Endothelial cell (in vitro differentiated cells): ENCODE measurements at regions not wholly inside any gene's neighbourhood (a gene's known extent, or its start where the extent isn't known, plus 50 kb on each side); places are given as distances from the start of the nearest gene placed in this dataset.

Experiments used
- DNase-seq: peaks from one replicate; pipeline ENCODE4 v3.0.0; 2021; ENCODE audit warnings: low spot score
- H3K27ac Mint-ChIP-seq: one replicate; pipeline ENCODE4 v1.8.0; 2021; ENCODE audit warnings: mixed read lengths, inconsistent platforms; ENCODE audit not compliant: unreplicated experiment
- H3K27me3 Mint-ChIP-seq: one replicate; pipeline ENCODE4 v1.8.0; 2021; ENCODE audit warnings: mild to moderate bottlenecking, moderate library complexity, mixed read lengths, inconsistent platforms; ENCODE audit not compliant: unreplicated experiment
- H3K36me3 Mint-ChIP-seq: one replicate; pipeline ENCODE4 v1.8.0; 2021; ENCODE audit warnings: mild to moderate bottlenecking, low read depth, mixed read lengths, inconsistent platforms; ENCODE audit not compliant: unreplicated experiment
- H3K4me1 Mint-ChIP-seq: one replicate; pipeline ENCODE4 v1.8.0; 2021; ENCODE audit warnings: mild to moderate bottlenecking, mixed read lengths, inconsistent platforms; ENCODE audit not compliant: unreplicated experiment
- H3K4me3 Mint-ChIP-seq: one replicate; pipeline ENCODE4 v1.8.0; 2021; ENCODE audit warnings: mild to moderate bottlenecking, mixed read lengths, inconsistent platforms; ENCODE audit not compliant: unreplicated experiment
- H3K9me3 Mint-ChIP-seq: one replicate; pipeline ENCODE4 v1.8.0; 2021; ENCODE audit warnings: mixed read lengths, inconsistent platforms; ENCODE audit not compliant: unreplicated experiment
- TF ChIP-seq, protein P1 (sequence below): fragments of 200-600 bp; sonication (generic); IDR thresholded peaks from one replicate; pipeline ENCODE4 v1.5.0; 2021; ENCODE audit warnings: antibody characterized with exemption; ENCODE audit not compliant: unreplicated experiment

DNA sequence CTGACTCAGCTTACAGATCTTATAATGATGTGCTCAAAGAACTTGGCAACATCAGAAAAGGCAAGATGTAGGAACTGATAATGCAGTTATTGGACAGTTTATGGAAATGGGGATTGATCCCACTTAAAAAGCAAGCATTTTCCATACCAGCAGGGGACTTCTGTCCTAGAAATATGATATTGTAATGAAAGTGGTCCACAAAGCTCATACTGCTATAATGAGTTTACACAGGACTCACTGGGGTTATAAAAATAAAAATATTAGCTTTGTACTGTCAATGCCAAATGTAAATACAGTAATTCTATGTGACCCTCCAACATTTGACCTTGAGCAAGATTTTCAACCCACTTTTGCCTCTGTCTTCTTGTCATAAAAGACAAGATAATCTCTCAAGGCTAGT lies 145.5 kb upstream of the SEM1 start:
- Mint-ChIP-seq H3K9me3 (no peaks in the 10 kb centered on the region), H3K27ac (no peak overlapping the region), H3K4me3 (no peak overlapping the region), H3K36me3 (no peaks in the 10 kb centered on the region), H3K4me1 (no peaks in the 10 kb centered on the region), H3K27me3 (no peaks in the 10 kb centered on the region)
- TF ChIP-seq, protein P1, sequence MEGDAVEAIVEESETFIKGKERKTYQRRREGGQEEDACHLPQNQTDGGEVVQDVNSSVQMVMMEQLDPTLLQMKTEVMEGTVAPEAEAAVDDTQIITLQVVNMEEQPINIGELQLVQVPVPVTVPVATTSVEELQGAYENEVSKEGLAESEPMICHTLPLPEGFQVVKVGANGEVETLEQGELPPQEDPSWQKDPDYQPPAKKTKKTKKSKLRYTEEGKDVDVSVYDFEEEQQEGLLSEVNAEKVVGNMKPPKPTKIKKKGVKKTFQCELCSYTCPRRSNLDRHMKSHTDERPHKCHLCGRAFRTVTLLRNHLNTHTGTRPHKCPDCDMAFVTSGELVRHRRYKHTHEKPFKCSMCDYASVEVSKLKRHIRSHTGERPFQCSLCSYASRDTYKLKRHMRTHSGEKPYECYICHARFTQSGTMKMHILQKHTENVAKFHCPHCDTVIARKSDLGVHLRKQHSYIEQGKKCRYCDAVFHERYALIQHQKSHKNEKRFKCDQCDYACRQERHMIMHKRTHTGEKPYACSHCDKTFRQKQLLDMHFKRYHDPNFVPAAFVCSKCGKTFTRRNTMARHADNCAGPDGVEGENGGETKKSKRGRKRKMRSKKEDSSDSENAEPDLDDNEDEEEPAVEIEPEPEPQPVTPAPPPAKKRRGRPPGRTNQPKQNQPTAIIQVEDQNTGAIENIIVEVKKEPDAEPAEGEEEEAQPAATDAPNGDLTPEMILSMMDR, result no peak
- DNase-seq, result no peak

GRCh38 chr7:96855691-96856090 lies 146.0 kb upstream of the SEM1 start:
- TF ChIP-seq, protein P1, result no peak
- Mint-ChIP-seq H3K4me1 (no peaks in the 10 kb centered on the region), H3K4me3 (no peak overlapping the region), H3K9me3 (no peaks in the 10 kb centered on the region), H3K27me3 (no peaks in the 10 kb centered on the region), H3K27ac (no peak overlapping the region), H3K36me3 (no peaks in the 10 kb centered on the region)
- no peak for DNase-seq

- H3K4me3 Mint-ChIP-seq, result no peak overlapping the region
Measured at GRCh38 chr7:96869538-96869937, 135.8 kb upstream of the DLX6 start.

DNA sequence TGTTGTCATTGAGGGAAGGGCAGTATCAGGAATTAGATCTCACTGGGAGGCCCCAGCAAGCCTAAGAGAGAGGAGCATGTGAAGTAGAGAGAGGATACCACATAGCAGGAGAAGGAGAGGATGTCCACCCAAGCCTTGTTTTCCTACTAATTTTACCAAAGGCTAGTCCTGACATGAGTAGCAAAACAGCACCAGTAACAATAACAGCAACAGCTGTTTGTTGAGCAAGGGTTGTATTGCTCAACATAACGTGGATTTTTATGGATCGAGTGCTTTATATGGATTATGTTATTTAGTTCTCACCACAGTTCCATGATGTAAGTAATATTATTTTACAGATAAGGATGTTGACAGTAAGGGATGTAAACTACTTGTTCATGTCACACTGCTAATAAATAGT lies 135.2 kb upstream of the DLX6 start:
- no peak overlapping the region for H3K27ac Mint-ChIP-seq
- peaks cover 2% of the 10 kb centered on the region for H3K27me3 Mint-ChIP-seq
- no peak overlapping the region for H3K4me3 Mint-ChIP-seq
- no peaks in the 10 kb centered on the region for H3K9me3 Mint-ChIP-seq
- TF ChIP-seq, protein P1, result no peak
- no peaks in the 10 kb centered on the region for H3K36me3 Mint-ChIP-seq
- no peak for DNase-seq
- peaks cover 11% of the 10 kb centered on the region for H3K4me1 Mint-ChIP-seq

More at GRCh38 chr7:96869538-96869937, 135.8 kb upstream of the DLX6 start:
- H3K9me3 Mint-ChIP-seq, result no peaks in the 10 kb centered on the region
- TF ChIP-seq, protein P1, result no peak
- H3K27ac Mint-ChIP-seq, result no peak overlapping the region
- DNase-seq, result no peak
- no peaks in the 10 kb centered on the region for H3K36me3 Mint-ChIP-seq
- peaks cover 11% of the 10 kb centered on the region for H3K4me1 Mint-ChIP-seq
- H3K27me3 Mint-ChIP-seq, result peaks cover 2% of the 10 kb centered on the region

GRCh38 chr7:96870934-96871333 lies 134.4 kb upstream of the DLX6 start:
- TF ChIP-seq, protein P1, result no peak
- H3K36me3 Mint-ChIP-seq, result no peaks in the 10 kb centered on the region

More at GRCh38 chr7:96870934-96871333, 134.4 kb upstream of the DLX6 start:
- no peak overlapping the region for H3K4me3 Mint-ChIP-seq
- DNase-seq, result no peak
- H3K27ac Mint-ChIP-seq, result no peak overlapping the region
- no peaks in the 10 kb centered on the region for H3K9me3 Mint-ChIP-seq
- peaks cover 2% of the 10 kb centered on the region for H3K27me3 Mint-ChIP-seq
- peaks cover 11% of the 10 kb centered on the region for H3K4me1 Mint-ChIP-seq
